ENCODE measurements at regions not wholly inside any gene's neighbourhood (a gene's known extent, or its start where the extent isn't known, plus 50 kb on each side); places are given as distances from the start of the nearest gene placed in this dataset.
"Not testable (repeated sequence)": the region's sequence is repeated elsewhere in the genome, so short reads cannot be mapped to it uniquely, and the experiment has no call there.

GRCh38 chr22:22160768-22161167 is 83.8 kb upstream of the VPREB1 start:
- H3K27me3 ChIP-seq (replicated peaks; ENCODE audit: control insufficient read depth, insufficient read depth, low read length, poor library complexity, severe bottlenecking); H3K27ac ChIP-seq (ENCODE audit: insufficient read depth, low read length, poor library complexity, severe bottlenecking); H3K4me1 ChIP-seq (ENCODE audit: control insufficient read depth, insufficient read depth, low read length, poor library complexity, severe bottlenecking); H3K36me3 ChIP-seq (ENCODE audit: control insufficient read depth, insufficient read depth, low read length); H3K4me3 ChIP-seq (ENCODE audit: insufficient read depth, low read depth, low read length, poor library complexity, severe bottlenecking); DNase-seq; H3K9me3 ChIP-seq (ENCODE audit: control insufficient read depth, low read length): not testable (repeated sequence)

DNA sequence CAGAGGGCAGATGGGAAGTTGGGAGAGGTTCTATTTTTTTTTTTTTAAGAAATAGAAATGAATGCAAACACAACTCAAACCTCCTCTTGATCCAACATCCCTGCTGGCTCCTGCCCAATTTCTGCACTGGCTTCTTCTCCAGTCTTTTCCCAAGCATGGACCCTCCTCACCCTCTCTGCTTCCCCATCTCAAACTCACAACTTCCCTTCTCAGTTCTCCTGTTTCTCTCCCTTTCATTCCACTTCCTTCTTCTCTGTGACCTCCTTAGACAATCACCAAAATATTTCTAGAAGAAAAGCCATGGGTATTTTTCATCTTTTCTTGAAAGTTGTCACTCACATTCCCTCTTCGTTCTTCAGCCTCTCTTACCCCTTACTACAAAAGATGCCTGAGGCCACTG is 85.2 kb upstream of the VPREB1 start:
- Histone ChIP-seq H3K4me1 (ENCODE audit: control insufficient read depth, insufficient read depth, low read length, poor library complexity, severe bottlenecking) (no peaks in the 10 kb centered on the region), H3K36me3 (ENCODE audit: control insufficient read depth, insufficient read depth, low read length) (no peaks in the 10 kb centered on the region), H3K9me3 (ENCODE audit: control insufficient read depth, low read length) (no peaks in the 10 kb centered on the region), H3K27me3 (replicated peaks; ENCODE audit: control insufficient read depth, insufficient read depth, low read length, poor library complexity, severe bottlenecking) (no peaks in the 10 kb centered on the region), H3K4me3 (ENCODE audit: insufficient read depth, low read depth, low read length, poor library complexity, severe bottlenecking) (no peak overlapping the region), H3K27ac (ENCODE audit: insufficient read depth, low read length, poor library complexity, severe bottlenecking) (no peak overlapping the region)
- no peak for DNase-seq

DNA sequence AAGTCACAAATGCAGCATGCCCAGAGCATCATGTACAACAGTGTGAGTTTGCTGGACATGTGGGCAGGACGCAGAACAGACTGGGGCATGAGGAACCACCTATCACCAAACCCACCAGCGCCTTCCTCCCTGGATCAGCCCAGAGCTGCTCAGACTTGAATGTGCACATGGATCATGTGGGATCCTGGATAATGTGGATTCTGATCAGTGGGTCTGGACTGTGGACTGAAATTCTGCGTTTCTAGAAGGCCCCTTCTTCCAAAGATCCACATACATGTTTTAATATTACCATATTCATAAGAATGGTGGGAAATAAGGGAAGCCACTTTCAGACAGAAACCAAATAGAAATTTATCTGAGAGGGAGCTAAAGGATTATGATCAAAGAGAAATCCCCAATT is 85.6 kb upstream of the VPREB1 start:
- H3K36me3 ChIP-seq (ENCODE audit: control insufficient read depth, insufficient read depth, low read length) = no peaks in the 10 kb centered on the region
- no peak for DNase-seq
- no peaks in the 10 kb centered on the region for H3K9me3 ChIP-seq (ENCODE audit: control insufficient read depth, low read length)
- no peak overlapping the region for H3K27ac ChIP-seq (ENCODE audit: insufficient read depth, low read length, poor library complexity, severe bottlenecking)
- H3K27me3 ChIP-seq (replicated peaks; ENCODE audit: control insufficient read depth, insufficient read depth, low read length, poor library complexity, severe bottlenecking) = no peaks in the 10 kb centered on the region
- no peak overlapping the region for H3K4me3 ChIP-seq (ENCODE audit: insufficient read depth, low read depth, low read length, poor library complexity, severe bottlenecking)
- H3K4me1 ChIP-seq (ENCODE audit: control insufficient read depth, insufficient read depth, low read length, poor library complexity, severe bottlenecking) = no peaks in the 10 kb centered on the region

- Histone ChIP-seq H3K4me1 (ENCODE audit: control insufficient read depth, insufficient read depth, low read length, poor library complexity, severe bottlenecking) (no peaks in the 10 kb centered on the region), H3K4me3 (ENCODE audit: insufficient read depth, low read depth, low read length, poor library complexity, severe bottlenecking) (no peak overlapping the region), H3K27me3 (replicated peaks; ENCODE audit: control insufficient read depth, insufficient read depth, low read length, poor library complexity, severe bottlenecking) (no peaks in the 10 kb centered on the region), H3K9me3 (ENCODE audit: control insufficient read depth, low read length) (no peaks in the 10 kb centered on the region), H3K27ac (ENCODE audit: insufficient read depth, low read length, poor library complexity, severe bottlenecking) (no peak overlapping the region), H3K36me3 (ENCODE audit: control insufficient read depth, insufficient read depth, low read length) (no peaks in the 10 kb centered on the region)
- no peak for DNase-seq
Observed at GRCh38 chr22:22158207-22158816, 86.3 kb upstream of the VPREB1 start.

- no peak overlapping the region for H3K4me3 ChIP-seq (ENCODE audit: insufficient read depth, low read depth, low read length, poor library complexity, severe bottlenecking)
- no peaks in the 10 kb centered on the region for H3K36me3 ChIP-seq (ENCODE audit: control insufficient read depth, insufficient read depth, low read length)
- H3K27ac ChIP-seq (ENCODE audit: insufficient read depth, low read length, poor library complexity, severe bottlenecking) = no peak overlapping the region
- no peaks in the 10 kb centered on the region for H3K27me3 ChIP-seq (replicated peaks; ENCODE audit: control insufficient read depth, insufficient read depth, low read length, poor library complexity, severe bottlenecking)
- DNase-seq = no peak
- H3K9me3 ChIP-seq (ENCODE audit: control insufficient read depth, low read length) = no peaks in the 10 kb centered on the region
- H3K4me1 ChIP-seq (ENCODE audit: control insufficient read depth, insufficient read depth, low read length, poor library complexity, severe bottlenecking) = no peaks in the 10 kb centered on the region
Observed at GRCh38 chr22:22157348-22157725, 87.2 kb upstream of the VPREB1 start.

DNA sequence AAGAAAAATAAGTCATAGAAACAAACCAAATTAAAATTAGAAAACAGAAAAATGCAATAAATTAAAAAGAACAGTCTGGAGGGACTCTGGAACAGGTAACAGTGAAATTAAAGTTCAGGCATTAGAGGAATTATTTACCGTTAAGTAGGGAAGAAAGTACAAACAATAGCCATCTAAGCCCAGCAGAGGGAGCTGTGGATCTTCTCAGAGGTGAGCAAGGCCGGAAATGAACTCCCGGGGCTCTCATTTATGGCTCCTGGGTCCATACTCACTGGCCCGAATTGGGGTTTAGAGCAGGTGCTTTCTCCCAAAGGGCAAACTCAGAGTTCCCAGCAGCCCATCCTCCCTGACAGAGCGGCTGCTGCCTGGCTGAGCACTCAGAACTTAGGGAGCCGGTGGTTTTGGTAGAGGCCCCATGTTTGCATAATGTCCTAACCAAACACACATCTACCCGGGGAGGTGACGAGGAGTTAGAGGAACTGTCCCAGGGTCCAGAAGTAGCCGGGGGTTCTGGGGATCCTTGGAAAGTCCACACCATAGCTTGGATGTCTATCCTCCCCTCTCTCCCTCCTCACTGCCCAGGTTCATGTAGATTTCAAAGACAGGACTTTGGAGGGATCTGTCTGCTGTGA is 87.8 kb upstream of the VPREB1 start:
- H3K27ac ChIP-seq (ENCODE audit: insufficient read depth, low read length, poor library complexity, severe bottlenecking) = no peak overlapping the region
- H3K36me3 ChIP-seq (ENCODE audit: control insufficient read depth, insufficient read depth, low read length) = no peaks in the 10 kb centered on the region
- no peaks in the 10 kb centered on the region for H3K9me3 ChIP-seq (ENCODE audit: control insufficient read depth, low read length)
- no peaks in the 10 kb centered on the region for H3K4me1 ChIP-seq (ENCODE audit: control insufficient read depth, insufficient read depth, low read length, poor library complexity, severe bottlenecking)
- no peaks in the 10 kb centered on the region for H3K27me3 ChIP-seq (replicated peaks; ENCODE audit: control insufficient read depth, insufficient read depth, low read length, poor library complexity, severe bottlenecking)
- DNase-seq = peak; percentile 11 to 40 (median 17)
- H3K4me3 ChIP-seq (ENCODE audit: insufficient read depth, low read depth, low read length, poor library complexity, severe bottlenecking) = no peak overlapping the region

DNA sequence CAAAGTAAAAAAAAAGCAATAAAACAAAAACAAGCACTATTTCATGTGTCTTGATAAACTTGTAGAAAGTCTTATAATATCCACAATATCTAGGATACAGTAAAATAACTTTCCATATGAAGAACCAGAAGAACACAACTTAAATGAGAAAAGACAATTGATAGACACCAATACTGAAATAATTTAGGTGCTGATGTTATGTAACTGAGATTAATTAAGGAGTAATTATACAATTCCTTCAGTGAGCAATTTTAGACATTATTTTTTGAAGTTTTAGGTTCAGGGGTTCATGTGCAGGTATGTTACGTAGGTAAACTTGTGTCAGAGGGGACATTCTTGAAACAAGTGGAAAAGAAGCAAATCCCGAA is 88.3 kb upstream of the VPREB1 start:
- DNase-seq = no peak
- Histone ChIP-seq H3K4me3 (ENCODE audit: insufficient read depth, low read depth, low read length, poor library complexity, severe bottlenecking) (no peak overlapping the region), H3K9me3 (ENCODE audit: control insufficient read depth, low read length) (no peaks in the 10 kb centered on the region), H3K27me3 (replicated peaks; ENCODE audit: control insufficient read depth, insufficient read depth, low read length, poor library complexity, severe bottlenecking) (no peaks in the 10 kb centered on the region), H3K27ac (ENCODE audit: insufficient read depth, low read length, poor library complexity, severe bottlenecking) (no peak overlapping the region), H3K36me3 (ENCODE audit: control insufficient read depth, insufficient read depth, low read length) (no peaks in the 10 kb centered on the region), H3K4me1 (ENCODE audit: control insufficient read depth, insufficient read depth, low read length, poor library complexity, severe bottlenecking) (no peaks in the 10 kb centered on the region)

GRCh38 chr22:22155607-22156006 is 89.0 kb upstream of the VPREB1 start:
- no peak overlapping the region for H3K27ac ChIP-seq (ENCODE audit: insufficient read depth, low read length, poor library complexity, severe bottlenecking)
- no peaks in the 10 kb centered on the region for H3K36me3 ChIP-seq (ENCODE audit: control insufficient read depth, insufficient read depth, low read length)
- no peak for DNase-seq
- no peaks in the 10 kb centered on the region for H3K4me1 ChIP-seq (ENCODE audit: control insufficient read depth, insufficient read depth, low read length, poor library complexity, severe bottlenecking)
- no peaks in the 10 kb centered on the region for H3K9me3 ChIP-seq (ENCODE audit: control insufficient read depth, low read length)
- no peaks in the 10 kb centered on the region for H3K27me3 ChIP-seq (replicated peaks; ENCODE audit: control insufficient read depth, insufficient read depth, low read length, poor library complexity, severe bottlenecking)
- H3K4me3 ChIP-seq (ENCODE audit: insufficient read depth, low read depth, low read length, poor library complexity, severe bottlenecking) = no peak overlapping the region

DNA sequence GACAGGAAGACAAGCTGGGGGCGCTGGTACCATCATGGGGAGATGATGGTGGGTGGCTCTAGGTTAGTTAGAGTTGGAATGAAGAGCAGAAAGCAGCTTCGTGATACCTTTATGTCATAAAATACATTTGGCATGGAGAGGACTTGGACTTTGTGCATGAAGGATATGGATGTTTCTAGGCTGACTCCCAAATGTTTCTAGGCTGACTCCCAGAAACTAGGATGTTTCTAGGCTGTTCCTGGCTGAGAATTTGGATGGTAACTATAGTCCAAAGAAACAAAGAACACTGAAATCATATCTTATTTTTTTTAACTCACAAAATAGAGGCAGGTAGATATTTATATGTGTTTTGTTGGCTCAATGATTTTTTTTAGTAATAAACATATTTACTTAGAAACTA is 89.4 kb upstream of the VPREB1 start:
- Histone ChIP-seq H3K27me3 (replicated peaks; ENCODE audit: control insufficient read depth, insufficient read depth, low read length, poor library complexity, severe bottlenecking) (no peaks in the 10 kb centered on the region), H3K9me3 (ENCODE audit: control insufficient read depth, low read length) (no peaks in the 10 kb centered on the region), H3K4me1 (ENCODE audit: control insufficient read depth, insufficient read depth, low read length, poor library complexity, severe bottlenecking) (no peaks in the 10 kb centered on the region), H3K4me3 (ENCODE audit: insufficient read depth, low read depth, low read length, poor library complexity, severe bottlenecking) (no peak overlapping the region), H3K27ac (ENCODE audit: insufficient read depth, low read length, poor library complexity, severe bottlenecking) (no peak overlapping the region), H3K36me3 (ENCODE audit: control insufficient read depth, insufficient read depth, low read length) (no peaks in the 10 kb centered on the region)
- no peak for DNase-seq

DNA sequence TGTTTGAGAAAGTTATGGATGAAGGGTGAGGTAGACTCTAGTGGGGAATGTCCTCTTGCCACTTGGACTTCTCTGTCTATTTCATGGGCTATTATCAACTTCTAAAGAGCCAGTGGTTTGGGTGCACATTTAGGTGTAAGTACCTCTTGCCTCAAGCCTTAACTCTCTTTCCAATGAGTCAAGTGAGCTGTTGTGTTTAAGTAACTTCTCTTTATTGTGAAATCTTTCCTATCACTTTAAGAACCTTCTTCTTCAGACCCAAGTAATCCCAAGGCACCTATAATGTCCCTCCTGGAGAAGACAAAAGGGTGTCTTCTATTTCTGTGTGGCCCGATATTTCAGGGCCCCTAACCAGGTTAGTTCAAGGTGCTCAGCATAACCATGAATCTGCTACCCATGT is 90.5 kb upstream of the VPREB1 start:
- DNase-seq = no peak
- Histone ChIP-seq H3K27ac (ENCODE audit: insufficient read depth, low read length, poor library complexity, severe bottlenecking) (no peak overlapping the region), H3K36me3 (ENCODE audit: control insufficient read depth, insufficient read depth, low read length) (no peaks in the 10 kb centered on the region), H3K4me3 (ENCODE audit: insufficient read depth, low read depth, low read length, poor library complexity, severe bottlenecking) (no peak overlapping the region), H3K27me3 (replicated peaks; ENCODE audit: control insufficient read depth, insufficient read depth, low read length, poor library complexity, severe bottlenecking) (no peaks in the 10 kb centered on the region), H3K9me3 (ENCODE audit: control insufficient read depth, low read length) (no peaks in the 10 kb centered on the region), H3K4me1 (ENCODE audit: control insufficient read depth, insufficient read depth, low read length, poor library complexity, severe bottlenecking) (no peaks in the 10 kb centered on the region)

Measured in effector memory CD4-positive, alpha-beta T cell (primary cell).